Fibroblast of the aortic adventitia (primary cell): ENCODE measurements at regions not wholly inside any gene's neighbourhood (a gene's known extent, or its start where the extent isn't known, plus 50 kb on each side); places are given as distances from the start of the nearest gene placed in this dataset.

Experiments
- DNase-seq: peaks from one replicate; pipeline ENCODE4 v3.0.0-alpha.2; 2010; ENCODE audit warnings: low read depth
- H3K4me3 ChIP-seq: 2 replicates; pipeline ENCODE4 v1.5.1; 2011; ENCODE audit warnings: low read depth, mild to moderate bottlenecking, control low read depth, low read length, moderate library complexity
- CTCF ChIP-seq: IDR thresholded peaks from 2 replicates; pipeline ENCODE4 v1.5.1; 2011; ENCODE audit warnings: mild to moderate bottlenecking, low read length, control low read depth, inconsistent platforms; ENCODE audit not compliant: insufficient read depth

GRCh38 chr3:154893813-154894212 lies 186.3 kb upstream of the MME start:
- no peak for TF ChIP-seq CTCF
- no peak for DNase-seq
- H3K4me3 ChIP-seq: no peak overlapping the region

GRCh38 chr3:154889227-154889634 lies 190.9 kb upstream of the MME start:
- no peak for TF ChIP-seq CTCF
- DNase-seq: no peak
- H3K4me3 ChIP-seq: no peak overlapping the region

- no peak for TF ChIP-seq CTCF
- H3K4me3 ChIP-seq: no peak overlapping the region
- DNase-seq: no peak
Measured at GRCh38 chr3:154887869-154888268, 192.2 kb upstream of the MME start.

- TF ChIP-seq CTCF: no peak
- H3K4me3 ChIP-seq: no peak overlapping the region
Measured at GRCh38 chr3:154886437-154886836, 193.7 kb upstream of the MME start.

GRCh38 chr3:154885418-154885817 lies 194.7 kb upstream of the MME start:
- no peak for TF ChIP-seq CTCF
- no peak overlapping the region for H3K4me3 ChIP-seq
- DNase-seq: no peak

More at GRCh38 chr3:154886437-154886836, 193.7 kb upstream of the MME start:
- peak; percentile 98 for DNase-seq

GRCh38 chr3:154884952-154885351 lies 195.2 kb upstream of the MME start:
- no peak for TF ChIP-seq CTCF
- DNase-seq: peak; percentile 58
- H3K4me3 ChIP-seq: no peak overlapping the region

GRCh38 chr3:154875142-154875541 lies 205.0 kb upstream of the MME start:
- H3K4me3 ChIP-seq: no peak overlapping the region
- DNase-seq: no peak
- no peak for TF ChIP-seq CTCF
